Renal pelvis (tissue), 1 donor: ENCODE measurements at regions not wholly inside any gene's neighbourhood (a gene's known extent, or its start where the extent isn't known, plus 50 kb on each side); places are given as distances from the start of the nearest gene placed in this dataset.

ENCODE experiments used
- DNase-seq: peaks from one replicate; pipeline ENCODE4 v3.0.0-alpha.2; 2013

DNA sequence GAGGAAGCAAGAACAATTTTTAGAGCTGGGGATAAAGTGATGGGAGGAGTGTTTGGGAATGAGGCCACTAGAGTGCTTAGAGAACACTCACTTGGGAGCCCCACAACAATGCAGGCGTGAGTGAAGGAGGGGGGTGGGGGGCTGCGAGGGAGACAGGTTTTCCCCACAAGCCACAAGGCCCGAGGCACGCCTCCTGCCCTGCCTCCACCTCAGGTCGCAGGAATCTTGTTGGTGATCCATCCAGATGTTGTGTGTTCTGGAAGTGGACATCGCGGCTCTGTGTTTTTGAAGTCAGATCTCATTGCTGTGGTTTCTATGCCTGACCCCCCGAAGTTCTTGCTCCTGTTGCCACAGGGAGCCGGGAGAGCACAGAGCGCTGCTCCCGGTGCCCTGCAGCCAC is 178.0 kb upstream of the BMPER start:
- no peak for DNase-seq

DNA sequence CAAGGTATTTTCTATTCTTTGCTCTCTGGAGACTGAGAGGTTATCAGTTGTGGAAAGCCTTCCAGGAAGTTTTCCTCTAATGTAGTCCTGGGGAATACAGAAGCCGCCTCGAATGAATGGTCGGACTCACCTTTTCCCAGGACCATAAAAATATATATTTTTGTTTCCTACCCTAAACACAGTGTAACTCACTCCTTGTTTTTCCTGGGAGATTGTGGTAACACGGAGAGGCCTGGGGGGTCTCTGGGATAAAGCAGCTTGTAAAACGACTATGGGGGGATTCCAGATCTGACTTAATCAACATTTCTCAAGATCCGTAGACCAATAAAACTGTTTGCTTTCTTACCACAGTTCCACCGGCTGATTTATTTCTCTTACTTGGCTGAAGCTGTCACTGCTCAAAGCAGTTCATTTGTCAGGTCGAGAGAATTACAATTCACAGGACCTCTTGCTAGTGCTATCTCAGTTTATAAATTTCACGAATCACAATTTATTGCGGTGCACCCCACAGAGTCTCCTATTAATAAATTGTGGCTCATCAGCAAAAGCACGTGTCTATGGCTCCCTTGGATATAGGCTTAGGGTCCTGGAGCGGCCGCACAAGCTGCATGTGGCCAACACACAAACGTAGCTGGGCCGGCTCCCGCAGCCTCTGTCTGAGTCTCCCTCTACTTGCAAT is 176.3 kb upstream of the BMPER start:
- DNase-seq = peak; percentile 75

DNA sequence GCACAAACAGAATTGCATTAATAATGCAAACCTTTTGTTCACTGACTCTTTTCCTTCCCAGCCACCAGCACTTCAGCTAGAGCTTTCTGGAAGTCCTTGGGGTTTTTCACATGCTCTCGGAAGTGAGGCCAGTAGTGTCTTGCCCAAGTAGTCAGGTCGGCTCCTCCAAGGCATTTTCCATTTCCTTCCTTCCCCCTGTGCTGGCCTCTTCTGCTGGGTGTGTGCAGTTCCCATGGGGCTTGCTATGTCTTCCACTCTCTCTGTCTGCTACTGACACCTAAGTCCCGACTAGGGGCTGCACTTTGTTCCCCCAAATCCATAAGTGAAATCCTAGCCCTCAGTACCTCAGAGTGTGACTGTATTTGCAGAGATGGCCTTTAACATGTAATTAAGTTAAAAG is 175.6 kb upstream of the BMPER start:
- no peak for DNase-seq

DNA sequence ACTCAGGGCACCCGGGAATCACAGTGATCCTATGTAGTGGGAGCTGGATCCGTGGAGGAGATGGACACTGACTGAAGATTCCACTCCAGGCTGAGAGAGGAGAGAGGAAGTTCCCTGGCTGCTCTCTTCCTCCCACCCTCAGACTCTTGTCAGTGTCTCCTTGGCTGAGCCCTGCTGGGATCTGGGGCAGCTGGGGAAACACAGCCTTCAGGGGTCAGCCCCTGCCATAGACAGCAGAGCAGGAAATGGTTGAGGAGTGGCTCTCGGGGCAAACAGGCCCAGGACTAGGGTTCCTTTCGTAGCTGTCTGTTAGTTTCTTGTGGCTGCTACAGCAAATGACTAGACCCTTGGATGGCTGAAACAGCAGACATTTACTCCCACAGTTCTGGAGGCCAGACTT is 174.4 kb upstream of the BMPER start:
- no peak for DNase-seq

DNA sequence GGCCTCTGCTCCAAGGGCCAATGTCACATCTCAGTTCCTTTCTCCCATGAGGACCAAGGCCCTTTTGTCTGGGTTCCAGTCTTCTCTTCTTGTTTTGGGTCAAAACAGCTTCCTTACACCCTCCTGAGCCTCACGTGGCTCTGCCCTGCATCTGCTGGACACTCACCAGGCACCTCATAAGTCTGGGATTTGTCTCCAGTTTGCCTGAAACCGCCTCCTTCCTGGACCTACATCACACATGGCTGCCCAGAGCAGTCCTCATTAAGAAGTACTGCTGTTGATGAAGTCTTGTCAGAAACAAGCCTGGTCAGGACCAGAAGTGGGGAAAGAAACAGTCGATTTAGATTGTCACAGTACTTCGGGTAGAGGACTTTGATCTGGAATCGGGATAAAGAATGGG is 173.4 kb upstream of the BMPER start:
- DNase-seq = no peak

DNA sequence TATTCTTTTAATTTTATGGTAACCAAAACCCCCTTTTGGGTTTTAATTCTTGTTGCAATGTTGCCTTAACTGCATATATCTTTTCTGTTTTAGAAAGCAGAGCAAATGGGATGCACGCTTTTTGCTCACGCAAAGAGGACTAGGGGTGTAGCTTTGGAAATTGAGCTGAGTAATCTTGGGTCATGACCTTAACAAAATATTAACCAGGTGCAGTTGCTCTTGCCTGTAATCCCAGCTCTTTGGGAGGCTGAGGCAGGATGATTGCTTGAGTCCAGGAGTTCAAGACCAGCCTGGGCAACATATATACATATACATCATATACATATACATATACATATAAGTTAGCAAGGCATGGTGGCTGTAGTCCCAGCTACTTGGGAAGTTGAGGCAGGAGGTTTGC is 172.9 kb upstream of the BMPER start:
- DNase-seq = no peak

DNA sequence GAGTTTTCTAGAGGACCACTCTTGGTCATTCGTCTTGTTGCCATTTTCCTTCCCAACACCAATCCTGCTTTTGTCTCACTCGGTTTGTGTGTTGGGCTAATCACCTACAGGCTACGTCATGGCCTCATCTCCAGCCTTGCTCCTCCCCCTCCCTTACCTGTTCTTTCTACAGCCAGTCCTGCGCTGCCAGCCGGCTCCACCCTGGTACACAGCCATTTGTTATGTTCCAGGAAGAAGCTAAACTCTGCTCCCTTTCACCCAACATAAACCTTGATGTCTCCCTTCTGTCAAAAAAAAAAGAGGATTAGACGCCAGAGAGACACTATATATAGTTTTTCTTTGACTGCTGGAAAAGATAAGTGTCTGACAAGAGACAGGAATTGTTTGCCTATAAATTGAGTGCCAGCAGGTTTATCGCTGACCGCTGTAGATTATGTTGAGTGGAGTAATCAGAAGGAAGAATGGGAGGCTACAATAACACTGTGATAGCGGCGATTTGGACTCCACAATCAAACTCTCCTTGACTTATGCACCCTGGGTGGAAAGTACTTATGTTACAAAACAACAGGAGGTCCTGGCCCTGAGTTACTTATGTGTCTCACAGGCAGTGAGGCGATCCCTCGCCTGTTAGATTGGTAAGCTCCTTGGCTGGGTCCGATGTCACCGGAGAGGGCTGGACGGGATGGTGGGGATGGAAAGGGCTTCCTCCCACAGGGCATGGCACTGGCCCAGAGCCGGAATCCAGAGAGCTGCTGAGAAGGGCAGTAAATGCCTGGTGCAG is 171.3 kb upstream of the BMPER start:
- DNase-seq = peak; percentile 92

DNA sequence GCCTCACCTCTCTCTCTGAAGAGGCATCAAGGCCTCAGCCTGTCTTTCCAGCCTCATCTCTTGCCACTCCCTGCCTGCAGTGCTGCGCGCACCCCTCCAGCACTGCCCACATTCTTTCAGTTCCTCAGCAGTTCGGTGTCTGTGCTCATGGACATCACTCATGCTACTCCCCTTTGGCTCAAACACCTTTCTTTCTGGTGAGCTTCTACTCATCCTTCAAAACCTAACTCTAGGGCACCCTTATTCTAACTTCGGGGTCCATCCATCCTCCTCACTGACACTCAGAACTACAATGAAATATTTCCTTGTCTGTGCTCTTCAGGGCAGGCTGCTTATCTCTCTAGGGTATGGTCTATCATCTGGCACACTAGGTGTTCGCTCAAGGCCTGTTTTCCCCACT is 169.9 kb upstream of the BMPER start:
- DNase-seq = no peak

DNA sequence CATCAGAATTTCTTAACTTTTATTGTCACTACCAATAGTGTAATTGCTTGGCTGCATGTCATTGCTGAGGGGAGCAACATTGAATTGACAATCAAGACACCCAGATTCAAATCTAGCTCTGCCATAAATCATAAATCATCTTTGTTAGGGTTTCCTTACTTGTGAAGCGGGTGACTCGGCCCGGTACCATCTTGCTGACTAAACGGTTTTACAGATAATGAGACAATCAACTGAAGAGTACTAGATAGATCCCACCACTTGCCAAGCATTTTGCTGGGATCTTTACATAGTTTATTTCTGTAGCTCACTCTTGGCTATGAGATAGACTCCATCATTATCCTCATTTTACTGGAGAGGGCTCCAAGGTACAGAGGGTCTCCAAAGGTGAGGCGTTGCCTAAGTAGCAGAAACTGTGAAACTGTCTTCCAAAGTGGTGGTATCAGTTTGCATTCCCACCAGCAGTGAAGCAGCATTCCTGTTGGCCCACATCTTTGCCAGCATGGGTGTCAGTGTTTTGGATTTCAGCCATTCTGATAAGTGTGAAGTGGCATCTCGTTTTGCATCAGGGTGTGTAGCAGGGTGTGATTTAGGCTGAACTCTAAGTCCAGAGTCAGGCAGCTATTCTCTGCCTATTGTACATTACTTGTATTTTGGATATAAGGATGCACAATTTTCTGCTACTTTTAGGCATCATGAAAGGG is 168.7 kb upstream of the BMPER start:
- no peak for DNase-seq

DNA sequence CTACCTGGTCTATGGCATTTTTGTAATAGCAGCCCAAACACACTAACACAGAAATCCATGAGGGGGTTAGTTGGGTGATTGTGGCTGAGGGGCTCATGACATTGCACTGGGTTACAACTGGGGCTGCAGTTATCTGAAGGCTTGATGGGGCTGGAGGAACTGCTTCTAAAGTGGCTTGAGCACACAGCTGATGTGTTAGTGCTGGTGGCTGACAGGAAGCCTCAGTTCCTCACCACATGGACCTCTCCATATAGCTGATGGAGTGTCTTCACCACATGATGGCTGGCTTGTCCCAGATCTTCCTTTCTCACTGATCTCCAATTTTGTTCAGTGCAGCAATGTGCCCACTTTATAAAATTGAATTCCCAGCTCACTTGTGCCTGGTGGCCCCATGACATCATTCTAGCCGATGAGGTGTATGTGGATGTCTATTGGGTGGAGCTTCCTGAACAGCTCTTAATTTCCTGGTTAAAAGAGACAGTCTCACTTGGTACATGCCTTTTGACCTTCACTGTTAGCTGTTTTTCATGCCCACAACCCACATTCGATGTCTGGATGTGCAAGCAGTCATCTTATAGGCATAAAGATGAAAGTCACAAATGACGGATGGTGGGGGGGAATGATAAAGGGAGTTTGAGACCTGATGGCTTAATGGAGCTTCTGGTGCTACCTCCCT is 166.9 kb upstream of the BMPER start:
- DNase-seq = no peak

DNA sequence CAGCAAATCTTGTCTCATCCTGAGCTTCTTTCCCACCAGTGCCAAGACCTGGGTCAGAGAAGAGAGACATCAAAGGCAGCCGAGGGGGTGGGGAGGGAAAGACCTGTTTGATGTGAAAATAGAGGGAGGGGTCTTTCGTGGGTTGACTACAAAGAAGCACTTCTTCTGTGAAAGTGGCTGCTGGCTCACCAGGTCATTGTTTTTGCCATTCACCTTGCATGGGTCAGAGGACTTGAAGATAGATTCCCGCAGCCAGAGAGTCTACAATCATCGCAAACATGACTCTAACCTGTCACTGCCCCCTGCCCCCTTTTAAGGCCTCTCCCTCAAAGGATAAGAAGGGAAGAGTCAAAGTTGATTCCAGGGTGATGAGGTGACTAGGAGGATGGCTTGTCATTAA is 166.1 kb upstream of the BMPER start:
- DNase-seq = no peak

DNA sequence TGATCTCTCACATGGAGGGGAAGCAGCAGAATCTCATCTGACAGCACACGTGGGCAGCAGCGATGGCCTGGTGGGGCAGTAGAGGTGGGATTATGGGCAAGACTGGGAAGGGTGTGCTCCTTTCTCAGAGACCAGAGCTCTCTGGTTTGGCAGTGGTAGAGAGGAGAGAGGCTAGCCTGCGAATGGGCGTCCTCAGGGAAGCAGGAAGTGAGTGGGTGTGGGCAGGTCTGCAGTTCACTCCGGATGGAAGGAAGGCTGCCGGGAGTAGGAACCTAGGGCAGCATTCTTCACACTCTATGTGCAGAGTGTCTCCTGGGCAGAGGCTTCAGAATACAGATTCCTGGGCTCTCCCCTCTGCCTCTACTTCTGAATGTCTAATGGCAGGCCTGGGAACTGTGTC is 162.8 kb upstream of the BMPER start:
- DNase-seq = no peak

DNA sequence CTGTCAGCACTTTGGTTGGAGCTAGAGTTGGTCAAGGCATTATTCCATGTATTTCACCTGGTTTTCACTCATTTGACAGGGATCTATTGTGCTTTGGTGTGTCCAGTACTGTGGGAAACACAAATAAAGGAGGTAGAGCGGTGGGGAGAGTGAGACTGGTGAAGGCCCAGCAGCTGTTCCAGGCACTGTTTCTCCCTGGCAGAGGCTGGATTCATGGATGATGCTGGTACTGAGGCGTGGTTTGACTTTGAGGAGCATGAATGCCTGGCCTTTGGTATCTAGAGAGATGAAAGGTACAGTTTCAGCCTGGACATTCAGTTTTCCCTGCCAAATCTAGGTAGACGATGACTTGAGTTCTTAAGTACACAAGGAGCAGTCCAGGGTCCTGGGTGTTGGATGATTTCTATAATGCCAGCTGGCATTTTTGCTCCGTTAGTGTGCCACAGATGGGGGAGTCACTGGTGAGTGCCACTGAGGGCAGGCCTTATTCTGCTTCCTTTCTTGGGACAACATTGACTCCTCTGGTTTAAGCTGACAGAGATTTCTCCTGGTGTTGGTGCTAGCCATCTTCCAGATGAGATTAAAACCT is 162.2 kb upstream of the BMPER start:
- DNase-seq = no peak

DNA sequence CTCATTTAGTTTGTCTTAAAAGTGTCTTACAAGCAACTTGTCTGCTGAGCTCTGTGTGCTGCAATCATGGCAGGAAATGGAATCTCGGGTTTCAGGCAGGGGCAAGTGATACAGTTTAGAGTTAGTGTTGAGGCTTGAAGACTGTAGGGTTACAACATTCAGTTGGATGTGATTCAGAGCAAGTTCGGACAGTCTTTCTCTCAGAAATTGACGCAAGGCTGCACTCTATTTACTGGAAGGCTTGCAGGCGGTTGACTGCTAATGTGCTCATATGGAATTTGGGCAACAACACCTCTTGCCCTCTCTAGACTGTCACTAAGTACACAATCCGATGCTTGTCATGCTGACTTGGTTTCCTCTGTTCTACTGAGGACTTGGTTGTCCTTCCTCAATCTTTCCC is 161.7 kb upstream of the BMPER start:
- DNase-seq = no peak

DNA sequence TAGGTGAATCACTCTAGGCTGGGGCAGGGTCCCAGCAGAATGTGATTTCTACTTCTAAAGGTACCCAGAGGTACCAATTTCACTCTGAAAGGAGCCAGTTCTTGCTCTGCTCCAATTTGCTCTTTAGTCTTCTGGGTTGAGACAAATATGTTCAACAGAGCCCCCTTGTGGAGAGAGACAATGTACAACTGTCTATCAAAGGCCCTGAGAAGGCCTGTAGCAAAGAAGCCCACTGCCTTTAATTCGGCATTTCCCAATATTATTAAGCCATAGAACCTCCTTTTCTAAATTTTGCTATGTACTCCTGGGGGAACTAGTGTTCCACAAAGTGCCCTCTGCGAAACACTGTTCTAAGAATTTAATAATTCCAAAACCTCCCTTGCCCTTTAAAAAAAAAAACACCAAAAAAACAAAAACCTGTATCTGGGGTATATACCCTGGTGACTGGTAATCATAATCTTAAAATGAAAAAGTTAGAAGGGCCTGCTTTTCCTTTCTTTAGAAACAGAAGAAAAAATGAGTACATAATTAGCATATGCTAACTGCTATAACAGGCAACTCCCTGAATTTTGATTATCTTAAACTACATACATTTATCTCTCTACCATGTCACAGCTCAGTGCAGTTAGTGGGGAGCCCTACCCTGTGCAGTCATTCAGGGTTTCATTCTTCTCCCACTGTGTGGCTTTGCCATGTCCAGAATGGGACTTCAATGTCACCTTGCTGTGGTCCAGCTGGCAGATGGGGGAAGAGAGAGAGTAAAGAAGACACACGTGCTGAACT is 160.9 kb upstream of the BMPER start:
- DNase-seq = no peak

DNA sequence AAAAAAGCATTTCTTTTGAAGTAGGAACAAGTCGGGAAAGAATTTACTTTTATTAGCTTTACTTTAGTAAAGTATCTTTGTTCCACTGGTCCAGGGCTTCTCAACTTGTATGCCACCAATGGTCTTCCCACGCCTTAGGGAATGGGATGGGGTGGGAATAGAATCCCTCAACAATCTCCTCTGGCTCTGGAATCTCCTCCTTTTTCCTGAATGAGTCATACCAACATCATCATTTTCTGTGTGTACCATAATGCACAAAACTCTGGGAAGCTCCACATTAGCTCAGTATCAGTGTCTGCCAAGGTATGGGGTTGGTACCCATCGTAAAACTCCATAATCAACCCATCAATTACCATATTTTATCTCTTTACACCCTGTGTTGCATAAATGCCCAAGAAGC is 159.4 kb upstream of the BMPER start:
- no peak for DNase-seq

DNA sequence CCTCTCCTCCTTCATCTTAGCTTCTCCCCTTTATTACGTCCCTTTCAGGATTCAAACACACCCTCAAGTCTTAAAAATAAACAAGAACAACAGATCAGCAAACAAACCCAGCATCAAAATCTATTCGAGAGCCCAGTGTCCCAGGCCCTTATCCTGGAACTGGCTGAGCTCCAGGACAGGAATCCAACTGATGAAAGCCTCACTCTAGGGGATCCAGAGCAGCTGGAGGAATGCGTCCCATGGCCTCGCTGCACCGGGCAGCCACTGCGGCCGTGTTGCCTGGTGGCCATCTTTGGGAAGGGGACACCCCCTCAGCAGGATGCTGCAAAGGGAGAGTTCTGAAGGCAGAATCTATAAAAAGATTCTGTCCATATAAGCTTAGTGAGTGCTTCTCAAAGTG is 156.5 kb upstream of the BMPER start:
- DNase-seq = no peak

DNA sequence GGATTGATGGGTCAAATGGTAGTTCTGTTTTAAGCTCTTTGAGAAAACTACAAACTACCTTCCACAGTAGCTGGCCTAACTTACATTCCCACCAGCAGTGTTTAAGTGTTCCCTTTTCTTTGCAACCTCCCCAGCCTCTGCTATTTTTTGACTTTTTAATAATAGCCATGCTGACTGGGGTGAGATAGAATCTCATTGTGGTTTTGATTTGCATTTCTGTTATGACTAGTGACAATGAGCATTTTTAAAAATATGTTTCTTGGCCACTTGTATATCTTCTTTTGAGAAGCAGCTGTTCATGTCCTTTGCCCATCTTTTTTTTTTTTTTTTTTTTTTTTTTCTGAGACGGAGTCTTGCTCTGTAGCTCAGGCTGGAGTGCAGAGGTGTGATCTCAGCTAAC is 155.2 kb upstream of the BMPER start:
- no peak for DNase-seq

DNA sequence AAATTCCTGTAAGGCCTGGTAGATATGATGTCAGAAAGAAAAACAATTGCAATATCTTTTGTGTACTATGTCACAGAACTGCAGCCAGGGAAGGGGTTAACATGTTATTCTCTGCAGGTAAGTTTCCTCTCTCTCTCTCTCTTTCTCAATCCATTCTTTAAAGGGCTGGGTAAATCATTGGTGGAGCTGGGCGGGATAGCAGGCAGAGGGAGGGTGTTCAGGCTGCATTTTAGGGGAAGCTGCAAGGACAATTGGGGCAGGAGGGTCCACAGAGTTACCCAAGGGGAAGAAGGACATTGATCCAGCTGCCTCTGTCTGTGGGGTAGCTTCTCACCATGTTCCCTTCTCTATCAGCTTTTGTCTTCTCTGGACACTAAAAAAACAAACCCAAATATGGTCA is 153.9 kb upstream of the BMPER start:
- DNase-seq = no peak

DNA sequence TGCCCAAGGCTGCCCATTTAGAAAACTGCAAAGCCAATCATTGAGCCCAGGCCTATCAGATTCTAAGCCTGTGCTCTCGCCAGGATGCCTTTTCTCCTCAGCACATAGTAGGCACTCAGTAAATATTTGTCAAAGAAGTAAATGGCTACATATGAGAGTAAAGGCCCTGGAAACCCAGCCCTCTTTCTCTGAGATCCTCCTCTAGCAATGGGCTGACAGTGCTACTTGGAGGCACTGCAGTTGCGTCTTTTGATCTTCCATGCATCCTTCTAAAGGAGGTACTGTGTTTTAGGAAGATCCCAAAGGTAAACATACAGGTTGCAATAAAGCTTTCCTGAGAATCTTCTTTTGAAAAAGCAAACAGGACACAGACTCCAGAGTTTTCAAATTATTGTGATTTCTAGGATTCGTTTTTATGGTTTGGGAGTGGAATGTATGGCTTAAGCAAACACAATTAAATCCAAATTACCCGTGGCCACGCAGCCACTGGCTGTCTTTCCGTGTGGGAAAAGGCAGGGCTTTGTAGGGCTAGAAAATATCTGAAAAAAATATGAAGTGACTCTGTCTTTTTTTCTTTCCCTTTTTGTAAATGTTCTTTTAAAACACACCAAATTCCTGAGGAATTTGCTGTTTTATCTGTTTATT is 151.3 kb upstream of the BMPER start:
- DNase-seq = no peak
